ENCODE measurements at regions not wholly inside any gene's neighbourhood (a gene's known extent, or its start where the extent isn't known, plus 50 kb on each side); places are given as distances from the start of the nearest gene placed in this dataset.

DNA sequence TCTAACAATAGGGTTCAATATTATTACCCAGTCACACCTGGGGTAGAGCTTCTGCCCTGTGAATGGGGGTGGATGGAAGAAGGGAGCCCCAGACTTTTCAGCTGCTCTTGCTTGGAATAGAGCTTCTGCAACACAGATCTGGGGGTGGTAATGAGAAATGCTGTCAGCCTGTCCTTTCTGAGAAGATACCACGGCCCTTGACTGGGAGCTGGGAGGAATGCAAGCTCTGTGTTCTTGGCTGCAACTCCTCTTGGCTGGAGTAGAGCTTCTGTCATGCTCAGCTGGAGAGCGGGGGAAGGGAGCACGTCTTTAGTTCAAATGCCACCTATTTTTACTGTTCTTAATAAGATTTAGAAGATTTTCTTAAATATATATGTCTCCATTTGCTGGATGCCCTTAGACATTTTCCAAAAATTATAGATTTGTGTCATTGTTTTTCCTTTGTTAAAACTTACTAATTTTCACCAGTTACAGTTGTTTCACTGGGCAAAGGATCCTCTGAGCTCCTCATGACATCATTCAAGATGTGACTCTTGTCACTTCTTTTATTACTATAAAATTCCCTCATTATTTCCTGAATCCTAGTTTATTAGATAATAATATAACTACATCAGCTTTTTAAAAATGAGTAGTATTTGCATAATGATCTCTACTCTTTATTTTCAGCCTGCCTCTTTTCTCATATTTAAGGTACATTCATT lies 180.0 kb upstream of the TGFBR2 start:
- Histone ChIP-seq H3K23me2 (ENCODE audit: low read depth, low read length) (no peaks in the 10 kb centered on the region), H2BK20ac (ENCODE audit: low read length) (no peak overlapping the region), H4K20me1 (replicated peaks in 1 of 2; ENCODE audit: control insufficient read depth in 1 of 2, insufficient read depth in 2 of 2, low read length in 2 of 2) (no peaks in the 10 kb centered on the region), H2BK12ac (ENCODE audit: low read depth, low read length) (no peak overlapping the region), H3K56ac (replicated peaks; ENCODE audit: insufficient read length, low read depth, low read length) (no peak overlapping the region), H4K8ac (ENCODE audit: extremely low read depth, insufficient read depth, low read length) (no peak overlapping the region; the same call in 1 of the 2 replicates), H3K4me2 (ENCODE audit: insufficient read depth in 1 of 2, low read depth in 2 of 2, low read length in 2 of 2) (no peak overlapping the region), H3K4ac (replicated peaks; ENCODE audit: insufficient read length, low read depth, low read length) (no peak overlapping the region), H3K9me3 (ENCODE audit: insufficient read depth in 2 of 2, low read depth in 1 of 2, low read length in 1 of 2) (no peaks in the 10 kb centered on the region), H2BK15ac (ENCODE audit: low read length) (no peak overlapping the region), H3K27me3 (replicated peaks in 1 of 4; ENCODE audit: control insufficient read depth in 3 of 4, extremely low read depth in 1 of 4, insufficient read depth in 3 of 4, low read length in 3 of 4) (no peaks in the 10 kb centered on the region), H3K4me1 (replicated peaks in 1 of 4; ENCODE audit: control insufficient read depth in 3 of 4, insufficient read depth in 4 of 4, low read length in 3 of 4) (no peaks in the 10 kb centered on the region), H2AFZ (ENCODE audit: low read length) (no peak overlapping the region), H3K14ac (ENCODE audit: insufficient read length) (no peak overlapping the region), H3K27ac (ENCODE audit: low read depth, low read length) (no peak overlapping the region), H4K5ac (ENCODE audit: insufficient read length, low read depth, low read length) (no peak overlapping the region), H3K79me1 (ENCODE audit: low read depth, low read length) (no peaks in the 10 kb centered on the region), H3K4me3 (ENCODE audit: extremely low read depth in 1 of 4, insufficient read depth in 2 of 4, low read depth in 3 of 4, low read length in 4 of 4) (no peak overlapping the region), H2AK5ac (ENCODE audit: low read depth, low read length) (0 out of 2 replicates have a peak overlapping the region, but pooled peaks have one; percentile 39), H4K91ac (replicated peaks; ENCODE audit: insufficient read length, low read length) (no peak overlapping the region), H3K23ac (ENCODE audit: insufficient read length) (no peak overlapping the region), H2BK5ac (ENCODE audit: low read depth, low read length) (no peak overlapping the region), H3K79me2 (ENCODE audit: control insufficient read depth in 1 of 2, insufficient read depth in 2 of 2, low read length in 2 of 2) (no peaks in the 10 kb centered on the region), H3K36me3 (ENCODE audit: control insufficient read depth in 2 of 4, insufficient read depth in 4 of 4, low read length in 3 of 4) (no peaks in the 10 kb centered on the region), H3K18ac (ENCODE audit: extremely low read depth, low read length) (no peak overlapping the region), H2BK120ac (replicated peaks; ENCODE audit: low read depth, low read length) (no peak overlapping the region), H3K9ac (replicated peaks in 1 of 4; ENCODE audit: extremely low read depth in 1 of 4, low read depth in 3 of 4, low read length in 3 of 4) (no peak overlapping the region)
- CTCF ChIA-PET (ENCODE audit: partially characterized antibody), result interaction anchor here (0.9 to 1.5 kb wide), 4 partner anchors 9 to 227 kb away, joined by 3 to 4 read pairs (median 3); no protein-coding TSS in a partner anchor
- whole genome bisulfite sequencing, 2 experiments (ENCODE audit: extremely low coverage in 1 of 2, insufficient coverage in 1 of 2, insufficient read length in 1 of 2, insufficient replicate concordance in 2 of 2, low coverage in 1 of 2, low lambda C conversion rate in 2 of 2, missing lambda C conversion rate in 1 of 2), result 44% methylated on average over 3 of the region's 3 CpGs; no CpG with 5 or more reads in 1 of the 2 experiments
- no peak for DNase-seq (ENCODE audit: low read depth in 1 of 2, low spot score in 2 of 2)
- FAIRE-seq, result no peak
- POLR2A ChIA-PET (ENCODE audit: partially characterized antibody), result no interaction called here
- TF ChIP-seq, protein P1, sequence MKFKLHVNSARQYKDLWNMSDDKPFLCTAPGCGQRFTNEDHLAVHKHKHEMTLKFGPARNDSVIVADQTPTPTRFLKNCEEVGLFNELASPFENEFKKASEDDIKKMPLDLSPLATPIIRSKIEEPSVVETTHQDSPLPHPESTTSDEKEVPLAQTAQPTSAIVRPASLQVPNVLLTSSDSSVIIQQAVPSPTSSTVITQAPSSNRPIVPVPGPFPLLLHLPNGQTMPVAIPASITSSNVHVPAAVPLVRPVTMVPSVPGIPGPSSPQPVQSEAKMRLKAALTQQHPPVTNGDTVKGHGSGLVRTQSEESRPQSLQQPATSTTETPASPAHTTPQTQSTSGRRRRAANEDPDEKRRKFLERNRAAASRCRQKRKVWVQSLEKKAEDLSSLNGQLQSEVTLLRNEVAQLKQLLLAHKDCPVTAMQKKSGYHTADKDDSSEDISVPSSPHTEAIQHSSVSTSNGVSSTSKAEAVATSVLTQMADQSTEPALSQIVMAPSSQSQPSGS (IDR thresholded peaks at IDR 0.05; ENCODE audit: low read length), result no peak
- TF ChIP-seq MAFK (IDR thresholded peaks at IDR 0.05; ENCODE audit: low read depth, low read length), result no peak
- TF ChIP-seq FOSL1 (IDR thresholded peaks at IDR 0.05; ENCODE audit: insufficient read depth, low read depth, low read length), result no peak
- TF ChIP-seq KDM4A (IDR thresholded peaks at IDR 0.05; ENCODE audit: low read depth, low read length, severe bottlenecking), result no peak
- TF ChIP-seq MAX (IDR thresholded peaks at IDR 0.05), result no peak
- TF ChIP-seq JUND (IDR thresholded peaks at IDR 0.05; ENCODE audit: low read length), result no peak
- TF ChIP-seq GTF2F1 (IDR thresholded peaks at IDR 0.05; ENCODE audit: borderline replicate concordance, low read depth, low read length), result no peak
- TF ChIP-seq TEAD4 (IDR thresholded peaks at IDR 0.05; ENCODE audit: low read depth, low read length), result no peak
- no peak for TF ChIP-seq TAF1 (IDR thresholded peaks at IDR 0.05; ENCODE audit: low read depth, low read length)
- no peak for TF ChIP-seq BACH1 (IDR thresholded peaks at IDR 0.05; ENCODE audit: low read length)
- no peak for TF ChIP-seq SAP30 (IDR thresholded peaks at IDR 0.05; ENCODE audit: insufficient read depth, insufficient replicate concordance, low read length)
